GM19438 (cell line): ENCODE measurements at regions not wholly inside any gene's neighbourhood (a gene's known extent, or its start where the extent isn't known, plus 50 kb on each side); places are given as distances from the start of the nearest gene placed in this dataset.
"Not testable (repeated sequence)": the region's sequence is repeated elsewhere in the genome, so short reads cannot be mapped to it uniquely, and the experiment has no call there.

ENCODE experiments used
- ATAC-seq: cut with Tn5 transposase; IDR thresholded peaks from one replicate; pipeline ENCODE4 v1.9.1; 2021; ENCODE audit warnings: low read depth; ENCODE audit not compliant: unreplicated experiment

- no peak for ATAC-seq
Measured at GRCh38 chr18:55735199-55735855, 147.3 kb upstream of the TCF4 start.

- no peak for ATAC-seq
Measured at GRCh38 chr18:55732227-55733106, 144.5 kb upstream of the TCF4 start.

- no peak for ATAC-seq
Measured at GRCh38 chr18:55731594-55732042, 143.6 kb upstream of the TCF4 start.

- not testable (repeated sequence) for ATAC-seq
Measured at GRCh38 chr18:55721006-55721405, 133.0 kb upstream of the TCF4 start.

GRCh38 chr18:55713707-55714106, 125.7 kb upstream of the TCF4 start:
- no peak for ATAC-seq

- no peak for ATAC-seq
Measured at GRCh38 chr18:55706898-55707297, 118.9 kb upstream of the TCF4 start.

- no peak for ATAC-seq
Measured at GRCh38 chr18:55699233-55699765, 111.3 kb upstream of the TCF4 start.

GRCh38 chr18:55696811-55697210, 108.8 kb upstream of the TCF4 start:
- ATAC-seq = no peak

GRCh38 chr18:55695091-55695490, 107.1 kb upstream of the TCF4 start:
- no peak for ATAC-seq

GRCh38 chr18:55694291-55694690, 106.3 kb upstream of the TCF4 start:
- no peak for ATAC-seq

GRCh38 chr18:55688030-55688429, 100.0 kb upstream of the TCF4 start:
- ATAC-seq = no peak

GRCh38 chr18:55687106-55687505, 99.1 kb upstream of the TCF4 start:
- ATAC-seq = no peak

GRCh38 chr18:55685638-55686037, 97.6 kb upstream of the TCF4 start:
- ATAC-seq = no peak

GRCh38 chr18:55672574-55673361, 84.8 kb upstream of the TCF4 start:
- ATAC-seq = no peak

- ATAC-seq = no peak
Measured at GRCh38 chr18:55665506-55665905, 77.5 kb upstream of the TCF4 start.

- ATAC-seq = not testable (repeated sequence)
Measured at GRCh38 chr18:55664758-55665400, 76.9 kb upstream of the TCF4 start.

- no peak for ATAC-seq
Measured at GRCh38 chr18:55663891-55664290, 75.9 kb upstream of the TCF4 start.

GRCh38 chr18:55658598-55658997, 70.6 kb upstream of the TCF4 start:
- no peak for ATAC-seq

GRCh38 chr18:55657572-55658331, 69.8 kb upstream of the TCF4 start:
- no peak for ATAC-seq

GRCh38 chr18:55654986-55655385, 67.0 kb upstream of the TCF4 start:
- ATAC-seq = no peak
